ENCODE measurements at regions not wholly inside any gene's neighbourhood (a gene's known extent, or its start where the extent isn't known, plus 50 kb on each side); places are given as distances from the start of the nearest gene placed in this dataset.

DNA sequence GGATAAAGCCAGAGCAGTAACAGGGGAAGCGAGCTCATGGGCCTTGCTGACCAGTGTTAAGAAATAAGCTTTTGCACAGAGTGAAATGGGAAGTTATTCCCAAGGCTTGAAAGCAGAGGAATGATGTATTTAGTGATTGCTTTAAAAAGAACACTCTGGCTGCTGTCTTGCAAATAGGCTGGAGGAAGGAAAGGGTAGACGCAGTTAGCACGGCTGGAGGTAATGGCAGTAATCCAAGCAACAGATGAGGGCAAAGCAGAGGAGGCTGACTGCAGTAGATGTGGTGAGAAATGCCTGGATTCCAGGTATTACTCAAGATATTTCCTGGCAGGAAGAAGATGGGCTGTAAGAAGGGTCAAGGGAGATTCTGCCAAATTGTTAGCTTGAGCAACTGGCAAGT, 1342.3 kb upstream of the AGA start:
- no peak for DNase-seq (ENCODE audit: low read depth)

DNA sequence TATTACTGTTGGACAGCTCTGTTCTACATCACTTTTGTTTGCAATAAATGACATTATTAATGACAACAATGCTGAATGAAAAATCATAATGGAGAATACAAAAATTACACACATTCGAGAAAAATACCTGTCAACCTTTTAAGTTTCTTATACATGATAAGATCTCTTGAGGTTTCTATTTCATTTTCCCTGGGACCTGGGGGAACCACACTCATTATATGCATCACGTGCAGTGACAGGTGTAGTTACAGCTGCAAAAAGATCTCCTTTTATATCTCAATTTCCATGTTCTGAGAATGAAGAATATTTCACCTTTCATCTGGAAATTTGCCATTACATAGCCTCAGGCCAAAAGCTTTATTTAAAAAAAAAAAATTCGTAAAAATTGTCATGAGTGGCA, 1347.0 kb upstream of the AGA start:
- DNase-seq (ENCODE audit: low read depth): no peak

DNA sequence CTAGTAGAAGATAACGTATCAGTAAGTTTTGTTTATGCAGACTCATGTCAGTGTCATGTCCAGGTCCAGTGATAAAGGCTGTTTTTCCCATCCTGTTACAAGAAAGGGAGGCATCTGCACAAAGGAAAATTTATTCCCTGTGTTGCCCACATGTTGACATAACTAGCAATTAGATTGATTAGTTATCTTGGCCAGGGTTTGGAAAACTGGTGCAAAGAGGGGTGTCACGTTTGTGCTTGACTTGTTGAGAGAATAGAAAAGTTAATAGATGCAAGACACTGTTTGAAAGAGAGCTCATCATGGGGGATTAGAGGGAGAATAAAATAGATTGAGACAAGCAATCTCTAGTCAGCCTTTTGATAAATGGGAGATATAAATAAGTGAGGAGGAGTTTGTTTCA, 1357.0 kb upstream of the AGA start:
- no peak for DNase-seq (ENCODE audit: low read depth)

DNA sequence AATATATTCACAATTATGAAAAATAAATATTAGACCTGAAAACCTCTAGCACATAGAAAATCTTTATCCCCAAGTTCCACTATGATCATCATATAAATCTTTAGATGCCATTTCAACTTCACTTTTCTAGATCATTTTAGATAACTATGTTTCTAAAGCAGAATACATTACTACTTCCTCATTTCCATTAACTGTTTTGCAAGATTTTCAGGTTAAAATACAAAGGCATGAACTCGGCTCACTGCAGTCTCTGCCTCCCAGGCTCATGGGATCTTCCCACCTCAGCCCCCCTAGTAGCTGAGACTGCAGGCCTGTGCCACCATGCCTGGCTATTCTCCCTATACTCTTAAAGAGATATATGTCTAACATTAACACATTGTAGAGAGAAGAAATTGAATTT, 1365.9 kb upstream of the AGA start:
- DNase-seq (ENCODE audit: low read depth): no peak

DNA sequence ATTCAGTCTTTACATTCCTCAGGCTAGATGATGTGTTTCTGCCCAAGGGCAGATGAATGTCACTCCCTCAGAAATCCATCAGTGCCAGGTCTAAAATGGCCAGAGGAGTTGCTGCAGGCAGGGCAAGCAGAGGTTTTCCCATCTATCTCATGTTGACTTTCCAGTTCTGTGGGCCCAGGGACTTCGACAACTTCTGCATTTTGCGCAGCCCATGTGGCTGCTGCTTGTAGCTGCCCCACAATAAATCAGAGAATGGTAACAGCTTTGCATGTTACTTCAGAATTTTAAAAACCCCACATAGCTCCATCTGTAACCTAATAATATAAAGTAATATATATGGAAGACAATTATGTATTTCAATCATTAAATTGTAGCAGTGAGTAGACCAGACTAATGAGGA, 1367.7 kb upstream of the AGA start:
- no peak for DNase-seq (ENCODE audit: low read depth)

DNA sequence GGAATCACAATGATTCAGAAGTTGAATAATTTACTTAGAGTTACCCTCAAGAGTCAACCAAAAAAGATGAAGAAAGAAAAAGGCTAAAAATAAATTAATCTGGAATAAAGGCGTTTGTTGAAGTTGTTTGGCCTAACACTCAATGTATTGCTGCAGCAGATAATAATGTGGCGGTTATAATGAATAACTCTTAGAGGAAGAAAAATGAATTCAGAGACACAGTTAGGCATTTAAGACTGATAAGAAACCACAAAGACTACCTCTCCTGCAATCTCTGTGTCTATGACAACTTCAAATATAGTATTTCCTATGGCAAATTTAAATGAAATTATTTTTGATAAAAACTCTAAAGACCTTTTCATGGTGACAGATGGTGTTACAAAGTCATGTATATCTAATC, 1369.1 kb upstream of the AGA start:
- DNase-seq (ENCODE audit: low read depth): no peak

DNA sequence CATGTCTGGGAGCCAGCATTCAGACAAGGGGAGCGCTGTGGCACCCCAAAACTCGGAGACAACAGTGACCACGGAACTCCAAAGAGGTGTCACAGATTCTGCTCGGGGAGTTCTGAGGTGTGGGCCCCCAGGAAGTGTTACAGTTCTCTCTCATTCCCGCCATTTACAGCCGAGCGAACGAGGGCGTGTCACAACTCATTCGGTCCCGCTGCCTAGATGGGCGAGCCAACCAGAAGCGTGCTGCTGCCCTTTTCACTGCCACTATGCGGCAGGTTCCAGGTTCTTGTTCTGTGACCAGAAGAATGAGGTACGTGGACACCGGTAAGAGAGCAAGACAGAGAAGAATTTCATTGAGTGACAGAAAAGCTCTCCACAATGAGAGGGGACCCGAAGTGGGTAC, 1370.6 kb upstream of the AGA start:
- DNase-seq (ENCODE audit: low read depth): no peak

DNA sequence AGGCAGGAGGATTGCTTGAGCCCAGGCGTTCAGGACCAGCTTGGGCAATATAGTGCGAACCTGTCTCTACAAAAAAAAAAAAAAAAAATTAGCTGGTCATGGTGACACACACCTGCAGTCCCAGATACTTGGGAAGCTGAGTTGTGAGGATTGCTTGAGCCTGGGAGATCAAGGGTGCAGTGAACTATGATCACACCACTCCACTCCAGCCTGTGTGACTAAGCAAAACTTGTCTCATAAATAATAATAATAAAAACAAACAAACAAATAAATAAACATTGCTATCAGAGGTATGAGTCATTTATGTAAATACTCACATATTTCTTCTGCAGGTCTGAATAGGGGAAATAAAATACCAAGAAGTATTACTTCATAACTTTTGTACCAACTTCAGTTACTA, 1372.7 kb upstream of the AGA start:
- DNase-seq (ENCODE audit: low read depth): no peak

DNA sequence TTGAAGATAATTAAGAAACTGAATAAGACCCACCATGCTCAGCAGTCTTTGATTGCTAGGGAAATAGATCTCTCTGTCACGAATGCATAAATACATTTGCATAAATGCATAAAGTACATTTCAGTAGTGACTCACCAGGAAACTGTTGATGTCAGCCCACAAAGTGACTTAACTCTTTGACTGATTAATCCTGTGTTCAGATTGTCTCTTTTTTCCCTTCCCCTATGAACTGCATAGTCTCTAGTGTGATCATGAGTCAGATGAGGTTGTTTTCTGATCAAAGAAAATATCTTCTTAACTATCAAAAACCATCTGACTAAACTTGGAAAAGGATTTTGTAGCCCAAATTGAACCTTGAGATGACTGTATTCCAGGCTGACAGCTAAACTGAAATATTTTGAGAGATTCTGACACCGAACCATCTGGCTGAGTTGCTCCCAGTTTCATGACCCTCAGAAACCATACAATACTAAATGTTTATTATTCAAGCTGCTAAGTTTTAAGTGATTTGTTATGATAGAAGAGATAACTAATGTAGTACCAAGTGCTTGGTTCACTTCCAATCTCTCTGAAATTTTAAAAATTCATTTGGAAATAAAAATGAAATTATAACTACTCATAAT, 1381.5 kb upstream of the AGA start:
- DNase-seq (ENCODE audit: low read depth): no peak

DNA sequence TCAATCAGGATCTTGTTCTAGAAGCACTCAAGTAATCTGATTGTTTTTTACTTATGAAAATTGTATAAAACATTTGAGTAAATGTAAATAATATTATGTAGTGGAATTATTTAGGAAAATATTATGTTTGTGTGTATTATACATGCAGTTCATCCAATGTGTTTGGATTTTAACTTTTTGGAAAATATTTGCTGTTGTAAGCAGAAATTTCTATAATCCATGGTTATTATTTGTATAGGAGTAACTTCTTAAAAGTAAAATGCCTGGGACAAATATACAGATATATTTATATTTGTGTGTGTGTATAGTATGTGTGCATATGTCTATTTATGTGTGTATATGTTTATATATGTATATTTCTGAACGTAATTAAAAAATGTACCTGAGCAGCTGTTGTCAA, 1394.6 kb upstream of the AGA start:
- DNase-seq (ENCODE audit: low read depth): no peak

DNA sequence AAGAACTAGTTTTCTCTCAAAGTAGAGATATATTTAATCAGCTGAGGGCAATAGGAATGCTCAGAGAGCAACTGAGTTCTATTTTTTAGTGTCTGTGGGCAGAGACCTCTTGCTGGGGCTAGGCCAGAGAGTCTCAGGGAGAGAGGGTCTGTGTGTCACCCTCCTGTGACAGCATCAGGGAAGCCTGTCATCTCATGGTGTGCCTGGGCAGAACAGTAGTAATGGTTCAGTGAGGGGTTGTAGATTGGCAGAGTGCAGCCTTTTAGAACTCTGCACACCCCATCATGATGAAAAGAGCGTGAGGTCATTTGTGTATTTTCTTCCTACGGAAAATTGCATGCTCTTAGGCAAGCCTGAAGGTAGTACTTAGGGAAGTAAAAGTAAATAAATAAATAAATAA, 1396.5 kb upstream of the AGA start:
- no peak for DNase-seq (ENCODE audit: low read depth)

DNA sequence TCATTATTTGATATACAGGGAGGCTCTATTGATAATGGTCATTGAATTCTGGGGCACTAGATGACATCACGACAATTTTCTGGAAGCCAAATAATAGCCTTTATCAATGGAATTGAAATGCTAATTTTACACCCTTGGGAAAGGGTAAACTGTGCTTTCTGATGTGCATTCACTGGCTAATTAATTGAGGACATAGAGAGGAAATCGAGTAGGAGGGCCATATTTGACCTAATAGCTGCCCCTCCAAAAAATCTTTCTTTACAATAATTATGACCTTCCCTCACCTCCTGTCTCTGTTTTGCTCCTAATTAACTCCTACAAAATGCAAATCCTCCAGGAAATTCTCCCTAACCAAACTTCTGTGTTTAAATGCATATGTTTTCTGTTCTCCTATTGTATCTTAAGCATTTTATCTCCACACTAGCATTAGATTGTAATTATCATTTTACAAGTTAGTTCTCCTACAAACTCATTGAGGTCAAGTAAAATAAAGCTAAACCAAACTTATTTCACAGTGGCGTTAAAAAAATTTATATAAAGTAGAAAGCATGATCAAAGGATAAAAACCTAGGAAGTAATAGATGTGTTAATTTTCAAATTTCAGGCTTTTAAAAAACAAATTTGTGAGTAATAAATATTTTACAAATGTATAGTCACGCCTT, 1414.0 kb upstream of the AGA start:
- no peak for DNase-seq (ENCODE audit: low read depth)

DNA sequence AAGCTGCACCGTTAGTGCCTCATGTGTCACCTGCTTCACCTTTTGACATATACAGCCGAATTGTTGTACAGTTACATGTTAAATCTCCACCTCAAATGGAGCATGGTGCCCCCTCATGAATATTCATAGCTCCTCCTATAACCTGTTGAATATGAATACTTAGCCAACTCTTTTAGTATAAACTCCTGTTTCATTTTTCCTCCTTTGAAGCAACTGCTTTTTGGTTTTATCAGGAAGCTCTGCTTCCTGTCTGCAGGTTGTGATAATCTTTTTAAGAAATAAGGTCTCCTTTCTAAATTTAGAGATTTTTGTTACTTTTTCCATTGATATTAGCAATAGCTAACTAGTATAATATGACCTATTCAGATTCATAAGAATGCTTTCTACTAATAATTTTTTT, 1429.2 kb upstream of the AGA start:
- DNase-seq (ENCODE audit: low read depth): no peak

DNA sequence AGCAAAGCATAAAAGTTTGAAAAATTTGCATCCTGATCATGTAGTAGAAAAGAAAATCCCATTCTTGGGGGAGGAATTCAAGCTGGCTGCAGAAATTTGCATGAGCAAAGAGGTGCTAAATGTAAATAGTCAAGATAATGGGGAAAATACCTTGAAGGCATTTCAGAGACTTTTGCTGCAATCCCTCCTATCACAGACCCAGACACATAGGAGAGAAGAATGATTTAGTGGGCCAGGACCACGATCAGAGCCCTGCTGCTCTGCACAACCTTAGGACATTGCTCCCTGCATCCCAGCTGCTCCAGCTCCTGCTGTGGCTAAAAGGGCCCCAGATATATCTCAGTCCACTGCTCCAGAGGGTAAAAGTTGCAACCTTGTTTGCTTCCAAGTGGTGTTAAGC, 1439.7 kb upstream of the AGA start:
- no peak for DNase-seq (ENCODE audit: low read depth)

DNA sequence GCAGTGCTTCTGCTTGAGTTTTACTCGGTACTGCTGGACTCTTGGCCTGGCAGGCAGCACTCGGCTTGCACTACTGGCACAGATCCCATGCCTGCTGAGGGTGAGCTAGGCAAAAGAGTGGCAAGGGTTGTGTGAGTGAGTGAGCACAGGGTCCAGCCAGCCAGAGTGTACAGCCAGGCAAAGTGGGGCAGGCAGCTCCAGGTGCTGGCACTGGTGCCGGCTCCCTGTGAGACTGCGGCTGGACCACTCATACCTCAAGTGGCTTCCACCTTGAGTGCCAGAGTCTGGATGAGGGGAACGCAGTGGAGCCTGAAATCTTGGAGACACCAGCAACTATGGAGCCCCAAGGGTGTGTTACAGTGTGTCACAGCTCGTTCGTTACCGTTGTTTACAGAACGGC, 1451.9 kb upstream of the AGA start:
- no peak for DNase-seq (ENCODE audit: low read depth)

DNA sequence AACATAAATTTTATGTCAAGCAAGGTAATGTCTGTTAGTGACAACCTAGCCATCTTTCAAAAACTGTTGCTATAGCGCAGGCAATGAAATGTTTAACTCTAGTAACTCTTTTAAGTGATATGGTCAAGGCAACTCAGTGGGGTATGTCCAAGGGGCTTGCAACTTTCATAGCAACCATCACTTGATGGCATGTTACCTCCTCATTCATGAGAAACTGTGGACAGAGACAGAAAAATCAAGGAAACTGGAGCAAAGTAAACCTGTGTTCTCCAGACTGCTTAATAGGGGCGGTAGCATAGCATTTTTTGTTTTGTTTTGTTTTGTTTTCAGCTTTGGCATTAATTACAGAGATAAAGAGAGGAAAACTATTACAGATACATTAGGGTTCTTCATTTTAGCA, 1456.8 kb upstream of the AGA start:
- DNase-seq (ENCODE audit: low read depth): no peak

DNA sequence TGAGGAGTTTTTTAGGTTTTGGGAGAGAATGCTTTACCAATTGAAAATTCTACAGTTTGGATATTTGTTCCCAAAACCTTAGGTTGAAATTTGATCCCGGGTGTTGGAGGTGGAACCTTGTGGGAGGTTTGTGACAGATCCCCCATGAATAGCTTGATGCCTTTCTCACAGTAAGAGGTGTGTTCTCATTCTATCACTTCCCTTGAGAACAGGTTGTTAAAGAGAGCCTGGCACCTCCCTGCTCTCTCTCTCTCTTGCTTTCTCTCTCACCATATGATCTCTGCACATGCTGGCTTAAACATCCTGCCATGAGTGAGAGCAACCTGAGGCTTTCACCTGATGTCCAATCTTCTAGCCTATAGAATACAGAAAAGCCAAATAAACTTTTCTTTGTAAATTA, 1475.5 kb upstream of the AGA start:
- no peak for DNase-seq (ENCODE audit: low read depth)

DNA sequence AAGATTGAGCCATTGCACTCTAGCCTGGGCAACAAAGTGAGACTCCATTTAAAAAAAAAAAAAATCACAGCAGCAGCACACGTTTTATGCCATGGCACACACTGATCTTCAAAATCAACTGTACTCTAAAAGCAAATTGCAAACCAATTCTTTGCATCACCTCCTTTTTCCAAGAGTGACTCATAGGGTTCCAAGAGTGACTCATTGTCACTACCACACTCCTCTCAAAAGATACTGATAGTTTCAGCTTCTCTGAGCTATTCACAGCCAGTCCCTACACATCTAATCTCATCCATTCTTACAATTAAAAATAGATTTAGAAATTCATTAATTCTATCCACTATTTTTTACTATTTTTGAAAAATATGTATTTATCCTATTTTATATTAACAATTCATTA, 1494.9 kb upstream of the AGA start:
- DNase-seq (ENCODE audit: low read depth): no peak

DNA sequence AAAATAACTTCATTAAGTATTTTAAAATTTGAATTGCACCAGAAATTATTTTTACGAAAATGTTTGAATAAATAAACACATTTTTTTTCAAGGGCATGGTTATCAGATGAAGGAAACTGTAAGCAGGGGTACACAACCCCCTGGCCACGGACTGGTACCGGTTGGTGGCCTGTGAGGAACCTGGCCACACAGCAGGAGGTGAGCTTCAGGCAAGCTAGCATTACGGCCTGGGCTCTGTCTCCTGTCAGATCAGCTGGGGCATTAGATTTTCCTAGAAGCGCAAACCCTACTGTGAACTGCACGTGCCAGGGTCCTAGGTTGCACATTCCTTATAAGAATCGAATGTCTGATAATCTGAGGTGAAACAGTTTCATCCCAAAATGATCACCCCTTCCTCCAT, 1499.7 kb upstream of the AGA start:
- no peak for DNase-seq (ENCODE audit: low read depth)

DNA sequence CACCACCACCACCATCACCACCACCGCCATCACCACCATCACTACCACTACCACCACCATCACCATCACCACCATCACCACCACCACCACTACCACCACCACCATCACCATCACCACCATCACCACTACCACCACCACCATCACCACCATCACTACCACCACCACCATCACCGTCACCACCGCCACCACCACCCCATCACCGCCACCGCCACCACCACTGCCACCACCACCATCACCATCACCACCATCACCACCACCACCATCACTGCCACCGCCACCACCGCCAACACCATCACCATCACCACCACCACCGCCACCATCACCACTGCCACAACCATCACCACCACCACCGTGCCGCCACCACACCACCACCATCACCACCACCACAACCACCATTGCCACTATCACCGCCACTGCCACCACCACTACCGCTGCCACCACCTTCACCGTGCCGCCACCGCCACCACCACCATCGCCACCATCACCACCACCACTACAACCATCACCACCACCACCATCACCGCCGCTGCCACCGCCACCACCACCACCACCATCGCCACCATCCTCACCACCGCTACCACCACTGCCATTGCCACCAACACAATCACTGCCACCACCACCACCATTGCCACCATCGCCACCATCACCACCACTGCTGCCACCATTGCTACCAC, 1511.3 kb upstream of the AGA start:
- DNase-seq (ENCODE audit: low read depth): no peak

DNA sequence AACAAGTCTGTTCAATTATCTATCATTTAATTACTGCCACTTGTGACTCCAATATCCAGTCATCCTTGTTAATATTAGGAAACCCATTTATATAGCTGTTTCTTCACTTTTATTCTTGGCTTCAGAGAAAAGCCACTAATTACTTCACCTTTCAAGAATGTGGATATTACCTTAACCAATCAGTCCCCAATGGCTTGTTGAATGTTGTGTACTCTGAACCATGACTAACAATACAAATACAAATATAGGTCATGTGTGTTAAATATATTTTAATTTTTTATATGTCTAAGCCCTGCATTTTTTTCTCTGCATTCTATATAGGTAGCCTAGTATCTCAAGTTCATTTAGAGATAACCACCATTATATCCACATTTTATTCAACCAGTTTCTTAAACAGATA, 1513.4 kb upstream of the AGA start:
- DNase-seq (ENCODE audit: low read depth): no peak

DNA sequence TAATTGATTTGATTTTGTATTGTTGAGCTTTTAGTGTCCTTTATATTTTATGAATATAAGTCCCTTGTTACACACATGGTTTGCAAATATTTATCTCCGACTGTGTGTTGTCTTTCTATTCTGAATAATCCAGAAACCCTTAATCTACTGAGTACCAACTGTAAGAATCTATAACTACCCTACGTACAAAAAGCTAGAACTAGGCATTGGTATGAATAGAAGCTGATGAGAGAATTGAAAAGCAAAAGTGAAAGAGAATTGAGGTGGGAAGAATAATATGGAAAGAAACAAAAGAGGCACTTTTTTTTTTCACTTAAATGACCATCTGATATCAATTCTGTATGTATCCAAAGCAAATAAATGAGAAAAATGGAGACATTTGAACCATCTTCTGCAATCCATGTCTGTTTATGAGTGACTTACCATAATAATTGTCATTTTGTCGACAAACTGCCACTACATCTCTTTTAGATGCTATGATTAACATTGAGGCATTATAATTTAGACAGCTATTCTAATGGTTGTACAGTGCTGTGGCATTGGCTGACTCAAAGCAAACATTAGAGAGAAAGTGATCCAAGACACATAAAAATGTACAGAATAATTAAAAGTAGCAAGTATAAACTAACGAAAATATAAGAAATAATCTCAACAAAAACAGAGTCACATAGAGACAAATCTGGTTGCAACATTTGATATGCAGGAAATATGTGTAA, 1516.6 kb upstream of the AGA start:
- DNase-seq (ENCODE audit: low read depth): no peak

DNA sequence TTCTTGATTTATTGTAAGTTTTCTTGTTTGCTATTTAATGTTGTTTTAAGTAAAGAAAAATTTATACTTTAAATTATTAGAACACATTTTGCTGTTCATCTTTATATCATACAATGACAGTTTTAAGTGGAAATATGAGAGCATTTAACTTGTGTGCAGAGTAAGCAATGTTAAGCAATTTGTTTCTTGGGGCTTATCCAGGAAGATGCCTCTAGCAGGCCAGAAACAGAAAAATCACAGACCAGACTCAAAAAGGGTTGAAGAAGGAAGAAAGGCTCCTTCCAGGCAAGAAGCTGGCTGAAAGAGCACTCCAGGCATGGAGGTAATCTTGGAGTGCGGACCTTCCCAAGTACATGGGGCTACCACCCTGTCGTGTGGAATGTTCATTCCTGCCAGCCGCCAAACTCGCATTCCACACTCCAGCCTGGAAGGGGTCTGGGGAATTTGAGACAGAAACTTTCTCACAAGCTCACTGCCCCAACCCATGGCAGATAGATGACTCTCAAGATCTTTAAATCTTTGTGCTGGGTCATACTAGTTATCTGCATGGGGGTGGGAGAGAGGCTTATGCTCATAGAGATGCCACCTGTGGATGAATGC, 1521.3 kb upstream of the AGA start:
- no peak for DNase-seq (ENCODE audit: low read depth)

Measured in CMK (cell line).